GM21825 (cell line): ENCODE measurements at regions not wholly inside any gene's neighbourhood (a gene's known extent, or its start where the extent isn't known, plus 50 kb on each side); places are given as distances from the start of the nearest gene placed in this dataset.

ENCODE experiments used
- ATAC-seq: cut with Tn5 transposase; IDR thresholded peaks from one replicate; pipeline ENCODE4 v1.9.1; 2021; ENCODE audit warnings: mild to moderate bottlenecking, moderate library complexity; ENCODE audit not compliant: unreplicated experiment

DNA sequence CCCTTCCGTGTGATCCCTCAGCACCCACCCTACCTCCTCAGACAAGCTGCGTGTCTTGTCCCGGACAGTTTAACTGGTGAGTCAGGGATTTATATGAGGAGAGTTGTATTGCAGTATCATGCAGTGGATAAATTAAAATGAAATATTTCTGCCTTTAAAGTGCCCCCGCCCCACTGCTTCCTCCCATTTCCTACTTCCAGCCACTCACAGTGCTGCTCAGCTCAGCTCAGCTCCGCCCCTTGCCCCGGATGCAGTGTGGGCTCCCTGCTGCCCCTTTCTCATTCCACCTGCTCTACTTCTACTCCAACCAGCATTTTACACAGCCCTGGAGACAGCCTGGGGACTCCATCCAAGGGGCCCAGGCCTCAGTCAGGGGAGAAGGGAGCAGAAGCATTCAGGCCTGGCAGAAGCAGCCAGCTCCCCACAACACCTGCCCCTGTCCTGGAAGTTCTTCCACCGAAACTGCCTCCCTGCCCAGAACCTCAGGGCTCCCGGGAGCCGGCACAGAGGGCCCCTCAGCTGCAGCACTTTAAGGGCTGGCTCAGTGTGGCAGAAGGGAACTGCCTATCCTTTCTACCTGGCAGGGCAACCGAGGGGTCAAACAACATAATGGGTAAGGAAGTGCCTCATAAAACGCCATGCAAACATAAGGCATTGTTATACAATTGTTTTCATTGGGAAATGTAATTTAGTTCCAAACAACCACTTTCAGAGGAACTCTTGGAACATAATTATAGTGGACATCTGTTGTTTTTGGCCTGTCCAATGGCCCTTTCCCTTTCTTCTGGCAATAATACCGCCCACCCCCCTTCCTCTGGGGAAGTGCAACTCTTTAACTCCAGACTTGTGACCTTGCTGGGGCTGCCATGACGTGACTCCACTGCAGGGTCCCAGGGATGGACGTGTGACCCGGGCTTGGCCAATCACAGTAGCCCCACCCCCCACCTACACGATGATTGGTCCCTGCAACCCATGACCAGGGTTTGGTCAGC, 102.3 kb downstream of the LIPG start:
- ATAC-seq: no peak

DNA sequence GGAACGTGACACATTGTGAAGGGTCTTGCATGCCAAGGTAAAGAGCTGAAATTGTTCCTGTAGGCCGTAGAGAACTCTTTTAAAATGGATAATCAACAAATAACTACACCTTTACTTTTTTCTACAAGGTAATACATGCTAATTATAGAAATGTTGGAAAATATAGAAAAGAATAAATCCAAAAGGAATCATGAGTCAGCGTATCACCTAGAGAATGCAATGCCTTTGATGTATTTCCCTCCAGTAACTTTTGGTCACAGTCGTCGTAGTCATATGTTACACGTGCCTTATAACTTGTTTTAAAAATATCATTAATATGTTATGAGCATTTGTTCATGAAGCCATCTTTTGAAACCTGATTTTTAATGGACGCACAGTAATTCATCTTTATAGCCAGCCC, 100.6 kb downstream of the LIPG start:
- no peak for ATAC-seq

DNA sequence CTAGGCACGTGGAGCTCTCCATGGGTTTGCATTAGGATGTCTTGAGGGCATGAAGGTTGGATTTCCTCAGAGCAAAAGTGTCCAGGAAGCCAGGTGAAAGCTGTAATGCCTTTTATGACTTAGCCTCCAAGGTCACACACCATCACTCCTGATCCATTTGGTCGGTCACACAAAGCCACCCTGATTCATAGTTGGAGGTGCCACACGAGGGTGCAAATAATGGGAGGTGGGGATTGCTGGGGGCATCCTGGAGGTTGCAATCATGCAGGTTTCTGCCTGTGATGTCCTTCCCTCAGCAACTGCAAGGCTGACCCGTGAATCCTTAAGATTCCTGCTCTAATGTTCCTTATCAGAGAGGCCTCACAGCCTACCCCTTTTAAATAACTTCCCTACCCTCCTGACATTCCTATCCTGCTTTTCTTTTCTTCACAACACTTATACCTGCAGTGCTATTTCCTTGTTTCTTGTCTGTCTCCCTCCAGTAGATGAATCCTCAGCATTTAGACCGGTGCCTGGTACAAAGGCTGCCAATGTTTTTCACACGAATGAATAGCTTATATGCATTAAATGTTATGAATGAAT, 97.1 kb downstream of the LIPG start:
- no peak for ATAC-seq

DNA sequence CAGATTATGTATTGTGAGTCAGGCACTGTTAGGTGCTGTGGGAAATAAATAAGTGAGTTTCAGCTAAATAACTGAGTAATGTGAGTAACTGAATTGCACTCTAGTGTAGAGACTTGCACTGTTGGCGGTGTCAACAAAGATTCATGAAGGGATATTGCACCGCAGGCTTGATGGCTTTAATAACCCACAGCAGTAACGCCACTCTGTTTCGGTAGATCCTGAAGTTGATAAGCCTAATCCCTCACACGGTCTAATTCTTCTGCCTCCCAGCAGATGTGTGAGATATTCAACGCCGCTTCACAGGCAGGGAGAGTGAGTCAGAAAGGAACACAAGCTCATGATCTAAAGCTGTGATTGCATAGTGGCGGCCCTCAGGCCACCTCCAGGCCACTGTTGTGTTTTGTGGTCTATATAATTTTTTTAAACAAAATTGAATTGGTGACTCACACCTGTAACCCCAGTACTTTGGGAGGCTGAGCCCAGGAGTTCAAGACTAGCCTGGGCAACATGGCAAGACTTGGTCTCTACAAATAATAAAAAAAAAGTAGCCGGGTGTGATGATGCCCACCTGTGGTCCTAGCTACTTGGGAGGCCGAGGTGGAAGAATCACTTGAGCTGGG, 94.3 kb downstream of the LIPG start:
- no peak for ATAC-seq

- no peak for ATAC-seq
Measured at GRCh38 chr18:49655266-49656072, 93.6 kb downstream of the LIPG start.

- no peak for ATAC-seq
Measured at GRCh38 chr18:49654347-49654746, 92.5 kb downstream of the LIPG start.

DNA sequence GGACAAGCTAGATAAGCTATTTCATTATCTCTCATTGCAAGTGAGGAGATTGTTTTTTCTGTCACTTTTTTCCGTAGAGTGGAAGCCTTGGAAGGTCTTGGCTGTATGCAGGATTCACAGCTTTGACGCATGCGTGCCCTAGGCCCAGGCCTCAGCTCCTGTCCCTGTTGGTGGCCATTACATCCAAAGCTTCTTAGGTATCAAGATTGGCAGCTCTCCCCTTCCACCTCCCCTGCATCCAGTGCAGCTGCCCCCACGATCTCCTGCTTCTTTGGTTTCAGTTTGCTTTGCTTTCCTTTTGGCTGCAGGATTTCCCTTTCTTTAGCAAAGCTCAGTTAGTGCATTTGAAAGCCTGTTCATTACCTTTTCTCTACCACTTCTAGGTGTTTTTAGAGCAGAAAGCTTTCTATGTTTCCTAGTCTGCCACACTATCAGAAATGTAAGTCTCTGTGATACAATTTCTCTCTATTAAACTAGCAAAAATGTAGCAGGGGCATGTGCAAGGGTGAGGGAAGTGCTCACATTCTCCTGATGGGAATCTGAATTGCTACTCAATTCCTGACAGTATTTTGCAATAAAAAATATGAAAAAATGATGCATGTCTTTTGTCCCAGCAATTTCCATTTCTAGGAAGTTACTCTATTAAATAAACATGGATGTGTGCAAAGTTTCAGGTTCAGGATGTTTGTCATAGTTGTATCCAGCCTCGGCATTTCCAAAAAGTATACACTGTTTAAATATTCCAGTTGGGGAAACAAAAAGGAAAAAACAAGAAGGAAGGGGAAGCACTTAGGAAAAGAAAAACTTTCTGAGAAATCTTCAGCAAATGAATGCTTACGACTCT, 91.2 kb downstream of the LIPG start:
- no peak for ATAC-seq

GRCh38 chr18:49651033-49651432, 89.2 kb downstream of the LIPG start:
- no peak for ATAC-seq

- no peak for ATAC-seq
Measured at GRCh38 chr18:49650426-49650891, 88.6 kb downstream of the LIPG start.

- no peak for ATAC-seq
Measured at GRCh38 chr18:49648811-49649210, 87.0 kb downstream of the LIPG start.
